COLO829 (cell line): ENCODE measurements at regions not wholly inside any gene's neighbourhood (a gene's known extent, or its start where the extent isn't known, plus 50 kb on each side); places are given as distances from the start of the nearest gene placed in this dataset.
"Not testable (repeated sequence)": the region's sequence is repeated elsewhere in the genome, so short reads cannot be mapped to it uniquely, and the experiment has no call there.

Source experiments
- DNase-seq: peaks from one replicate; pipeline ENCODE4 v3.0.0; 2012; ENCODE audit warnings: low spot score

DNA sequence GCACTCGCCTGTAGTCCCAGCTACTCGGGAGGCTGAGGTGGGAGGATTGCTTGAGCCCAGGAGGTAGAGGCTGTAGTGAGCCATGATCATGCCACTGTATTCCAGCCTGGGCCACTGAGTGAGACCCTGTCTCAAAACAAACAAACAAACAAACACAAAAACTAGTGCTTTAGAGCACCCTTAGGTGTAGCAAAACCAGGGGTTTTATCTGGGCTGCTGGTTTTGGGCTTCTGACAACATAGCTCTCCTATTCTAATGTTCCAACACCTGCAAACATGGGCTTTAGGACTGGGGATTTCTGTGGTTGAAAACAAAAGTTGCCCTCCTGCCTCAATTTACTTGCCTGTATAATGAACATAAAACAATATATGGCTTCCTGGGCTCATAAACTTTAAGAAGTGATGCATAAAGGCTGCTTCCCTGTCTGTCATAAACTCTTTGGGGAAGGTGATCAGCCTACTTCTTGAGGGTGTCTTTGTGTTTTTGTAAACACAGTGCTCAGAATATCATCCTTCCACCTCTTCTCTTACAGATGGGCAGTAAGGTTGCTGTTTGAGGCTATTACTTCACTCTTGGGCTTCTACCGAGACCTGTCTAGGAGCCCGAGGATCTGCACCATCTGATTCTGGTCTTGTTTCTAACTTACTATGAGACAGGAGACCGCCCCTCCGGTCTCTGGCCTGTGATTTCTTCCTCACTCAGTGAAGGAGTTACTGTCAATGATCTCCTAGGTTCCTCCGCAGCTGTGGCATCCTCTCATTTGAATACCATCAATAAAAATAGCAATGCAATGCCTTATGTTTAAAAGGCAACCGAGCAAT lies 246.5 kb downstream of the MYCN start:
- no peak for DNase-seq

DNA sequence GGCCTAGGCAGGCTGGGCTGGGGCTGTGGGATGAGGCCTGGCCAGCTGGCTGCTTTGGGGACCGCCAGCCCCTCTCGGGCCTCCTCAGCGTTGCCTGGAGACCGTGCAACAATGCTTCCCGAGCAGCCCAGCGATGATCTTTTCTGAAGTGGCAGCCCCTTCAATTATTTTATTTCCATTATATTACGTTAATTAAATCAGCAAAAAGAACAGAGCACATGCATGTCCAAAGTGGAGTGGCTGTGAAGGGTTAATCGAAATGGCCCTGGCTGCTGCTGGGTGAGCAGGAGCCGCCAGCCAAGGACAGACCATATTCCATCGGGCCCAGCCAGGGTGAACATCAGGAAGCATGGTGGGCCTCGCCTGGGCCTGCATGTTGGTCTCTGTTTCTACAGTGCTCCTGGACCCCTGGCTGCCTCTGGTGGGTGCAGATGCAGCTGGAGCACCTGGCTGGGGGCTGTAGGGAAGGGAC lies 245.5 kb downstream of the MYCN start:
- DNase-seq, result no peak

DNA sequence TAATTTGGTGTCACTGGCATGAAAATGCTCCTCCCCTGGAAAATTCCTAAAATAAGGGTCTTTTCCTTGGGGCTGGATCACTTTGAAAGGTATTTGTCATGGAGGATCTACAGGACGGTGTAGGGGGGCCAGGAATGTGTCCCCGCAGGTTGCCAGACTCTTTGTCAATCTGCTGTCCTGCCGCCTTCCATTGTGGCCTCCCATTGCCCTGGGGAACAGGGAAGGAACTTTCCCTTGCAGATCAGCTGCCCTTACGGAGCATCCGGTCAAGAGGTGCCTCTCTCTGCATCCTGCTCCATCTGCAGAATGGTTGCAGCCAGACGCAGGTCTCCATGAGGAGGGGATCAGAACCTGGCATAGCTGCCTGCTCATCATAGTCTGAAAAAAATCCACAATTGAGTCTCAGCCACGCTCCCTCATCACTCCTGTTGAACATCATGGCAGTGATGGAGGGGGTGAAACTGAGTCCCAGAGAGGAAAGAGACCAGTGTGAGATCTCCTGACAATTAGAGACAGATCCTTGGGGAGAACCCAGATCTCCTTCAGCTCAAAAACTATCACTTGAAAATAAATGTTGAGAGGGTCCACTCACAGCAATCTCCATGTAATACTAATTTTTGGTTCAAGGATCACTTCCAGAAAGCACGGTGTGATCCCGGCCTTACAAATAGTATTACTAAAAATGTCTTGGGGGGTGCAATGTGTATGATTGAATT lies 244.8 kb downstream of the MYCN start:
- no peak for DNase-seq

DNA sequence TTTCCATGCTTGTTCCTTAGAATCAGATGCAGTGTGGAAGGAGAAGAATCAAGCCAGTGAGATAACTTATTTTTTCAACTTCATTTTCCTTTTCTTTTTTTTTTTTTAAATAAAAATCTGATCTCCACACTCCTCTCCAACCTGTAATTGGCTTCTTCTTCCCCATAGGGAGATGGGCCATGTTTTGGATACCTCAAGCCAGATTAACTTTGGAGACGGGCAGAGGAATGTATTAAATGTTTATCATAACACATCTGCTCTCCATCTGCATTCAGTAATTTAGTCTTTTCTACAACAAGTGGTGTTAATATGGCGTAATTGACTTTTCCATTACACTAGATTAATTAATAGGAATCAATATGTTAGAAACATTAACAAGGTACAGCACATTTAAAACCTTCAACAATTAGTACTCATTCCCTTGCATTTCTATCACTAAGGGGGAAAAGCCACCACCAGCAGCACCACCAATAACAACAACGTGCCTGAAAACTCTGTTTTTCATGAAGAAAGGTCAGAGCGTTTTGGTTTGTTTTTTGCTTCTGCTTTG lies 244.1 kb downstream of the MYCN start:
- no peak for DNase-seq

DNA sequence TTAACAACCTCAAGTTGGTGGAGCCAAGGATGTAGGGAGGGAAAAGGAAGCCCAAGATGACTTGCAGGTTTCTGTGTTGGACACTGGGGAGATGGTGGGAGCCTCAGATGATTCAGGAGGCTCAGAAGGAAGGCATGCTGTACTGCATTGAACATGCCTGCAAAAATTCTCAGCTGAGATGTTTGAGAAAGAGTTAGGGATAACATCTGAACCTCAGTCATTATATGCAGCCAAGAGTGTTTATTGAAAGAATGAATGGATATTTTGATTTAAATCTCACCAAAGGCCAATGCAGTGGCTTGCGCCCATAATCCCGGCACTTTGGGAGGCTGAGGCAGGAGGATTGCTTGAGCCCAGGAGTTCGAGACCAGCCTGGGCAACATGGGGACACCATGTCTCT lies 243.0 kb downstream of the MYCN start:
- no peak for DNase-seq

DNA sequence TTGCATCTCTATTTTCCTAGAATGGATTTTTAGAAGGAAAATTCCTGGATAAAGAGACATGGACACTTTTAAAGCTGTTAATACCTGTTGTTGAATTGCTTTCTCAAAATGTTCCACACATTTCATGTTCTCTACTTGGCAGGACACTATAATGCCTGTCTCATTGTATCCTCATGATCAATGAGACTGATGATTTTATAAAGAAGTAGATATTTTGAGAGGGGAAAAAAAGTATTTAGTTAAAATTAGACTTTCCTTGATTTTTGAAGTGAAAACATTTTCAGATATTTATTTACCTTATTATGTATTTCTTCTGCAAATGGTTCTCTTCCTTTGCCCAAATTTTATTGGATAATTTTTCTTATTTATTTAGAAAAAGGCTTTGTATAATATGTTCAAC lies 242.5 kb downstream of the MYCN start:
- no peak for DNase-seq

DNA sequence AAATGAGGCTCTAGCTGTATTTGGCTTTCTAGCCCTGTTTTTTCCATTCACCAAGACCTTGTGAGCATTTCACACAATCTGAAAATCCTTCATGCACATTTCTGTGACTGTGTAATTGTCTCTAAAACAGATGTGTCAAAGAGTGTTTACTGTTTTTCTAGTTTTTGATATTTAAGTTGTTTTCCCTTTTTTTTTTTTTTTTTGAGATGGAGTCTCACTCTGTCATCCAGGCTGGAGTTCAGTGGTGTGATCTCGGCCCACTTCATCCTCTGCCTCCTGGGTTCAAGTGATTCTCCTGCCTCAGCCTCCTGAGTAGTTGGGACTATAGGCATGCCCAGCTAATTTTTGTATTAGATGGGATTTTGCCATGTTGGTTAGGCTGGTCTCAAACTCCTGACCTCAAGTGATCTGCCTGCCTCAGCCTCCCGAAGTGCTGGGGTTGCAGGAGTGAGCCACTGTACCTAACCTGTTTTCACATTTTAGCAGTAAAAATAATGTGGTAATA lies 242.0 kb downstream of the MYCN start:
- DNase-seq, result not testable (repeated sequence)

DNA sequence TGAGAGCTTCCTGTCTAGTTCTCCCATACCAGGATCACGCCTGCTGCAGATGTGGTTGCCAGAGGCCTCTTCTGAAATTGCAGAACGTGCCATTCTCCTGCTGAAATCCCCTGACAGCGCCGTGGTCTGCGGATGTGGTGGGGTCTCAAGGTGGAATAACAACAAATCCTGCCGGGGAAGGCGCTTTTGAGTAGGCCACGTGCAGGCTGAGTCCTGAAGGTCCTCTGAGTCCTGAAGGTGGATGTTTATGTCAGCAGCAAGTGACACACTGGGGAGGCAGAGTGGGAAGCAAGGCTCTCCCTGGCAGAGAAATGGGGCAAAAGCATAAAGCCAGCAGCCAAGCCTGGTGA lies 241.4 kb downstream of the MYCN start:
- no peak for DNase-seq

DNA sequence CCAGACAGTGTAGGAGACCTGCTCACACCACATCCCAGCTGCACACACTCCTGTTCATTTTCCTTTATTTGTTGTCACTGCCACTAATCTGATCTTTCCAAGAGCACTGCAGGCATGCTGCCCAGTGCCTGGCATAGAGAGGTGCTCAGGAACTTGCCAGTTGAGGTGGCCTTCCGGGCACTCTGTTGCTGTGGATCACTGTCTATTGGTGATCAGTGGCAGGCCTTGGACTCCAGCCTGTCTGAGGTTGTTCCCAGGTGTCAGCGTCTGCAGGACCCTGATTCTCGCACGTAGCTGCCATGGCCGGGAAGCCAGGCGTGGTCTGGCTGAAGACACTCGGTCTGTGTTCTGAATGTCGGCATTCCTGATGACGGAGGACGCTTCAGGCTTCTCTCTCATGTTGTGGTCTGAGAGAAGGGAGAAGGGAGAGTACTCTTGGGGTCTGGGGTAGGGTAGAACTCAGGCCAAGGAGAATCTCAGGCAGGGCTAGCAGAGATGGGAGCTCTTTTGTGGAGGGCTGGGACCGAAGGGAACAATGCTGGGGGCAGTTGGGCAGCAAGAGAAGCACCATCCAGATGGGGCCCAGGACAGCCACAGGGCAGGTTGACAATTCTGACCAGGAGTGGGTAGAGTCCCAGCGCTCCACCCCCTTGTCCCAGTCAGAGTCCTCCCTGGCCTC lies 240.9 kb downstream of the MYCN start:
- no peak for DNase-seq

DNA sequence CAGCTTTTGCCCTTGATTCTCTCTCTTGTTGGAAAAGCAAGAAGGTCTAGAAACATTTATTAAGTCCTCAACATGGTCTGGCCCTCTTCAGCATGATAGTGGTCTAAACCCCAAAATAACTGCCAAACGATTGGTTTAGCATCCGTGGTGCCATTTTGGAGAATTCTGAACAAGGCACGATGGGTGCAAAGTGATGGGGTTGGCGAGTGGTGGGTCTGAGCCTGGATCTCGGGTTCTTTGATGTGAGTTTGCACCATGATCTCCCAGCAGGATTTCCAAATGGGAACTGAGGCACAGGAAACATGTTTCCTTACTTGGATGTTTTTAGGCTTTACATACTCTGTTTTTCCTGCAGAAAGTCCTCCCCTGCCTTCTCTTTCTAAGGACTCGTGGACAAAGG lies 240.3 kb downstream of the MYCN start:
- no peak for DNase-seq

DNA sequence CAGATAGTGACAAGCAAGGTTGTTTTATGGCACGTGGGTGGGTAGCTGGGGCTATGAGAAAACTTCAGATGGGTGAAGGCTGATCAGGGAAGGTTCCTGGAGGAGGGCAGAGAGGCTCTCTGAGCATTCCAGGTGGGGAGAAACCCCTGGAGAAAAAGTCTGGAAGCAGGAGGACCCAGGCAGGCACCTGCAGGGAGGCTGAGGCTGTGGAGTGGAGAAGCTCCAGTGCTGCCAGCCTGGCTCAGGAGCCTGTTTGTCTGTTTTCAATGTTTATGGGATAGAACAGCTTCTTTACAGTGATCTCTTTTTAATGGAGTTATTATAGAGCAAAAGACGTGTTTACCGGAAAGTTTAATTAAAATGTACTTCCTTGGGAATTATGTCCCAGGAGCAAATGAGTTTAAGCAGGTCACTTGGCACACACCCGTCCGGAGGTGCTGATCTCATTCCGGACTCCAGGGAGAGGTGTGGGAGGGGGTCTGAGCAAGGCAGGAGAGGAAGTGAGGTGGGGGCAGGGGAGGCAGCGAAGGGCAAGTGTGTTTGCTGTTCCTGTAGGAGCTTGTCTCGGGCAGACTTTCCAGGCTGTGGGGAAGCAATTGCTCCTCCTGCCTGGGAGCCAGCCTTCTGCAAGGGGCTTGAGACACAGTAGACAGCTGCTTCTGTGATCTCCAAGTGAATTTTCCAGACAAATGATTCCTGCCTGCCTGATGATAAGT lies 239.5 kb downstream of the MYCN start:
- no peak for DNase-seq

DNA sequence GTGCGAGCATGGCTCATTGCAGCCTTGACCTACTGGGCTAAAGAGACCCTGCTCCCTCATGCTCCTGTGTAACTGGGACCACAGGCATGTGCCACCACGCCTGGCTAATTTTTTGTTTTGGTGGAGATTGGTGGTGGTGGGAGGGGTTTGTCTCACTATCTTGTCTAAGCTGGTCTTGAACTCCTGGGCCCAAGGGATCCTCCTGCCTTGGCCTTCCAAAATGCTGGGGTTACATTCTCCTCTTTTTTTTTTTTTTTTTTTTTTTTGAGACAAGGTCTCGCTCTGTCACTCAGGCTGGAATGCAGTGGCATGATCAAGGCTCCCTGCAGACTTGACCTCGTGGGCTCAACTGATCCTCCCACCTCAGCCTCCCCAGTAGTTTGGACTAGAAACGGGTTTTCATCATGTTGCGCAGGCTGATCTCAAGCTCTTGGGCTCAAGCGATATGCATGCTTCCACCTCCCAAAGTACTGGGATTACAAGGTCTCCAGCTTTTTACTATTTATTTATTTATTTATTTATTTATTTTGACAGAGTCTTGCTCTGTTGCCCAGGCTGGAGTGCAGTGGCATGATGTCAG lies 238.3 kb downstream of the MYCN start:
- DNase-seq, result no peak

DNA sequence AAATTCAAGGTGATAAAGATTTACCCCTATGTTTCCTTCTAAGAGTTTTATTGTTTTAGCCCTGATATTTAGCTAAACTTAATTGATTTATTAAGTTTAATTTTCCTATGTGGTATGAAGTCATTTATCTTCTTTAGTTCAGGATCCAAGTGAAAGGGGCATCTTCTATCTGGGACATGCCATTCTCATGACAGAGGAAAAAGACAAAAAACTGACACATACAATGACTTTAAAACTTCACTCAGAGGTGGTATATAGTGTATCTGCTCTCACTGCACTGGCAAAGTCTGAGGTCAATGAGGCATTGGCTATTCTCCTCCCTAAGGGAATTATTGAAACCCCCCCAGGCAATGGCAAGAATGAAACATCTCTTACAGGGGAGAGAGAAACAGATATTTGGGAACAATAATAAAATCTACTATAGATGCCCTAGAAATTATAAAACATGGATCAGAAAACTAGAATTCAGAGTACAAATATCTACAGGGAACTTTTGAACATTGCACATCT lies 237.4 kb downstream of the MYCN start:
- no peak for DNase-seq

DNA sequence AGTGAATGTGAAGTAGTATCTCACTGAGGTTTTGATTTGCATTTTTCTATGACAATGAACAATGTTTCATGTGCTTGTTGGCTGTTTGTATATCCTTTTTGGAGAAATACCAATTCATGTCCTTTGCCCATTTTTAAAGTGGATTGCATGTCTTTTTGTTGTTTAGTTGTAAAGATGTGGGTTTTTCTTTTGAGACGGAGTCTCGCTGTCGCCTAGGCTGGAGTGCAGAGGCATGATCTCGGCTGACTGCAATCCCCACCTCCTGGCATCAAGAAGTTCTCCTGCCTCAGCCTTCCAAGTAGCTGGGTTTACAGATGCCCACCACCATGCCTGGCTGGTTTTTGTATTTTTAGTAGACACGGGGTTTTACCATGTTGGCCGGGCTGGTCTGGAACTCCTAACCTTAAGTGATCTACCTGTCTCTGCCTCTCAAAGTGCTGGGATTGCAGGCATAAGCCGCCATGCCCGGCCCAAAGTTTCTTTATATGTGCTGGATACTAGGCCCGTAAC lies 236.7 kb downstream of the MYCN start:
- DNase-seq, result no peak

DNA sequence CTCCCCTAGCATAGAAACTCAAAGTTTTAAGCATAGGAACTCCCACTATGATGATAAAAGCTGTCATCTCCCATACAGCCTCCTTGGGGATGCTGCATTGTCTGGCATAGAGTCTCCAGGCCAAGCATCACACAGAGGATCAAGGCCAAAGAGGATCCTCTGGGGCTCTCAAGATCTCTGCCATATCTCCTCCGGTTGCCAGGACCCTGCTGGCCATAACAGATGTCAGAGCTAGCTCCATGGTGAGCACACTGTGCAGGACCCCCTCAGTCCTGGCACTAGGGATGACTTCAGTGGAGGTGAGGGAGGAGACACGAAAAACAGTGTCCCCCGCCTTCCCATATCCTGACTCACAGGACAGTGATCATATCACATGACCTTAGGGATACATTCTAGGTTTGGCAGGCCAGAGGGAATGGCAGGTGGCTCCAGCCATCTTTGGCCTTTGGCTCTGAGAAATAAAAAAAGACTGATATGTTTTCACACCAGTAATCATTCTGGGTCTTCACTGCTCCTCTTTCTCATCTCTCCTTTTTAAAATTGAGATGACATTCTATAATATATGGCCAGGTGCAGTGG lies 235.0 kb downstream of the MYCN start:
- no peak for DNase-seq

DNA sequence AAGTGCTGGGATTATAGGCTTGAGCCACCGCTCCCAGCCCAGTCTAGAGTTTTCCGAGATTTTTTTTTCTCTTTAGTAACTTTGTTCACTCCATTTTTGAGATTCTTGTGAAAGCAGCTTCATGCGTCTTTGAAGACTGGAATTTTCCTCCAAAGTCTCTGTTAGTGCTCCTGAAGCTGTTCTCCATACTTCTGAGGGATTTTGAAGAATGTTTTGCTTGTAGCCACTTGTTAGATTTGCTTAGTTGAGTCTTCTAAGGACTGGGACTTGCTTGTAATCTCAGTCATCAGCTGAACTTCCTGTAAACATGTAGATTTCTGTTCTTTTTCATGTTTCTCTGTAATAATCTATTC lies 234.3 kb downstream of the MYCN start:
- DNase-seq, result no peak

DNA sequence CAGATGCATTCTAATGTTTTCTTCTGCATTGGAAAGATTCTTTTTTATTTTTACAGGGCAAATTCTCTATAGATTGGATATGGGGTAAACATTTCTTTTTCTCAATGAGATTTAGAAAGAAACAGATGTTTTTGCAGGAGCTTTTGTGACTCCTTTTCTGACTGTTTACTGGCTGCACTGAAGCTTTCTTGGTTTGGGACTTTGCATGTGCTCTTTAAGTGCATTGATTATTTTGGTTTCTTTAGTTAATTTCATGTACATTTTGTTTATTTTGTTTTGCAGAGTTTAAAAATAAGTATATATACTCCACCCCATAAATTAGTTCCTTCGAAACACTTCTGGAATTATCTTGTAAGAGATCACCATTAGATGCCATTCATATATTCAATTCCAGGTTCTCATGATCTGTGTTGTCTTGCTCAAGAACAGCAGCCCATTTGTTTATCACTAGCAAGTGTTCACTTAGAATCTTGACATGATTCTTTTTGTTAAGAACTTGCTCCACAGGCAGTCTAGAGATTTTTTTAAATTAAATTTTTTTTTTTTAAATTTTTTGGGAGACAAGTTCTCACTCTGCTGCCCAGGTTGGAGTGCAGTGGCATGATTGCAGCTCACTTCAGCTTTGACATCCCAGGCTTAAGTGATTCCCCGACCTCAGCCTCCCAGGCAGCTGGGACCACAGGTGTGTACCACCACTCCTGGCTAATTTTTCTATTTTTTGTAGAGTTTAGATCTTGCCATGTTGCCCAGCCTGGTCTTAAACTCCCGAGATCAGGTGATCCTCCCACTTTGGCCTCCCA lies 233.7 kb downstream of the MYCN start:
- no peak for DNase-seq

DNA sequence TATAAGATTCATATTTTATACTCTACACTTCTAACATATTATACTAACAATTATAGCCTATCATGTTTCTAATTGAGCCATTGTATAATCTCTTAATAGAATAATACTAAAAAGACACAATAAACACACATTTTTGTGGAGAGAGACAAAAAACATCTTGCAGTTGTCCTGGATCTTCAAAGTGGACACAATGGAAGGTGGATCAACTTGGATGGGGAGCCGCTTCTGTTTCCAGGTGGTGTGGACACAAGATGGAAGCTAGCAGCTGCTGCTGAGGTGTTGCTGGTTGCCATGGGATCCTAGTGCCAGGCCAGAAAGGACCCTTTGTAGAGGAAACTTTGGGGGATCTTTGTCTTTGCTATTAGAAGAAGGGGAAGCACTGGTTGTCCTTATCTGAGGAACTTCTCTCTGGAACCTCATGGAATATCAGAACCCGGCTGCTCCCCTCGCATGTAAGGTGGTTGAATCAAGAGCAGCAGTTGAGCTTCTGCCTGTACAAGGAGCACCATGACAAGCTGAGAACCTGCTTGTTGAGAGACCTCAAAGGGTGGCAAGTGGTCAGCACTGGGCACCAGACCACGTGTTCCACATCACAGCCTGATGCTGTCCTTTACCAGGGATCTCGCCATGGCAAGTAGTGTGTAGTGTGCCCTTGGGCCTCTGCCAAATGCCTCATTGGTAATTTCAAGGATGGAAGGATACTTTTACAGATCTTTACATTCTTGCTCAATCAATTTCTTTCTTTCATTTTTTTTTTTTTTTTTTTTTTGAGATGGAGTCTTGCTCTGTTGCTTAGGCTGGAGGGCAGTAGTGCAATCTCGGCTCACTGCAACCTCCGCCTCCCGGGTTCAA lies 232.2 kb downstream of the MYCN start:
- no peak for DNase-seq

DNA sequence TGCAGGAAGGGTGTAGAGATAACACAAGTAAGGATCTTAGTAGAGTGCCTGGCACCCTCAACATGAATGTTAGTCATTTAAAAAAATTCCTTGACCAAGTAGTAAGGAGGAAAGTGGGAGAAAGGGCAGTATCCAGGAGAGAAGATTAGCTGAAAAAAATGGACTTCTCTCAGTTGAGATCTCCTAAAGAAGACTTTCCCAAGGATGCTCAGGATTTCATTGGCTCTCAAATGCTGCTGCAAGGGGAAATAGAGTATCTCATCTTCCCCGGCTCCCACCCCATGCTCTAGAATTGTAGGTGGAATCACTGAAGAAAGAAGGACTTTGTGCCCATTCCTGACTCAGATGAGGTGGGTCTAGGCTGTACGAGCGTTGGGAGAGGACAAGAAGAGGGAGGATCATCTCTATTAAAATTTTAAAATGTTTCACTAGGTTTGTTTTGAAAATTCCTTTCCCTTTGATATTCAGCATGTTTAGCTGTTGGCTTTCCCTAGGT lies 231.1 kb downstream of the MYCN start:
- DNase-seq, result no peak
